NCI-H774 (cell line): ENCODE measurements at regions not wholly inside any gene's neighbourhood (a gene's known extent, or its start where the extent isn't known, plus 50 kb on each side); places are given as distances from the start of the nearest gene placed in this dataset.
A peak's percentile ranks its signal among the peaks of the same experiment; 100 is the strongest.
"Not testable (repeated sequence)": the region's sequence is repeated elsewhere in the genome, so short reads cannot be mapped to it uniquely, and the experiment has no call there.

Source experiments
- DNase-seq: peaks from one replicate; lab custom pipeline; 2025; lab: John Stamatoyannopoulos, UW

- DNase-seq, result no peak
Measured at GRCh38 chr6:85961746-85962145, 319.1 kb upstream of the SYNCRIP start.

- no peak for DNase-seq
Measured at GRCh38 chr6:85961125-85961524, 318.4 kb upstream of the SYNCRIP start.

GRCh38 chr6:85948481-85948880 lies 305.8 kb upstream of the SYNCRIP start:
- DNase-seq, result no peak

DNA sequence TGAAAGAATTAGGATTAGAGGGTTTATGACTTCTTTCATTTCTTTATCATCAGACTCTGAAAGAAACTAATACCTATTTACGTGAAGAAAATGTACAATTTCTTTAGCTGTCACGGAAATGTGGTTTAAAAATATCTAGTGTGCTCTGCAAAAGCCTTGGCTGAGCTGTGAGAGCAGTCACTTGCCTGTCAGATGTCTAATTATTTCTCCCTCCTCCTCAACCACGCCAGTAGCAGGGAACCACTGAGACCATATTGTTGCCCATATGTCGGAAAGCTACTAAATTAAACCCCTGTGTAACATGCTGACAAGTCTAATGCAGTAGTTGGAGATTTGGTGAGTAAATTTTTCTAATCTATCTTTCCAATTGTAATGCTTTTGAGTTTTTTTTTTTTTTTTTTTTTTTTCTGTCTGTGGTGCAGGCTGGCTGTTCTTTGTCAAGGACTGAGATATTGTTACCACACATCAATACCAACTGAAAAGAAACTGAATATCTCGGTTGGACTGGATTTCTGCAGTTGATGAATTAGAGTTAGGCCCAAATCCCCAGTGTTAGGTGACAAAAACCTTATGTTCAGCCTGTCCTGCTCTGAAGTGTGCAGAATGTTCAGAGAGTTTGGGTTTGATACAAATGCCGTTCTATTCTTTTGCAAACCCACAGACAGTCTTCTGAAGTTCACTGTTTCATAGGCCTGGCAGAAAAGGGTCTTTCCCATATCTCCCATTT lies 302.9 kb upstream of the SYNCRIP start:
- DNase-seq, result no peak

- no peak for DNase-seq
Measured at GRCh38 chr6:85944776-85945175, 302.1 kb upstream of the SYNCRIP start.

DNA sequence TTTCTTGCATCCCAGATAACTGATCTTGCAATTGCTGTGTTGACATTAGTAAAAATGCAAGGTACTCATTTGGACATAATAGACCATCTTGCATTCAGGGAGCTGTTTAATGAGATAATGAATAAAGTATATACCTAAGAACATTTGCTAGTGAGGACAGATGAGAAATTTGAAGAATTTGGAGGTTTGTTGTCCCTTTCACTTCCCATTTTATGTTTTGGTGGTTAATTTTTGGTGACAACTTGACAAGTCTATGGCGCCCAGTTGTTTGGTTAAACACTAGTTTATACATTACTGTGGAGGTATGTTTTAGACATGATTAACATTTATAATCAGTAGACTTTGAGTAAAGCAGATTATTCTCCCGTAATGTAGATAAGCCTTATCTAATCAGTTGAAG lies 300.2 kb upstream of the SYNCRIP start:
- DNase-seq, result no peak

- no peak for DNase-seq
Measured at GRCh38 chr6:85936916-85937315, 294.2 kb upstream of the SYNCRIP start.

DNA sequence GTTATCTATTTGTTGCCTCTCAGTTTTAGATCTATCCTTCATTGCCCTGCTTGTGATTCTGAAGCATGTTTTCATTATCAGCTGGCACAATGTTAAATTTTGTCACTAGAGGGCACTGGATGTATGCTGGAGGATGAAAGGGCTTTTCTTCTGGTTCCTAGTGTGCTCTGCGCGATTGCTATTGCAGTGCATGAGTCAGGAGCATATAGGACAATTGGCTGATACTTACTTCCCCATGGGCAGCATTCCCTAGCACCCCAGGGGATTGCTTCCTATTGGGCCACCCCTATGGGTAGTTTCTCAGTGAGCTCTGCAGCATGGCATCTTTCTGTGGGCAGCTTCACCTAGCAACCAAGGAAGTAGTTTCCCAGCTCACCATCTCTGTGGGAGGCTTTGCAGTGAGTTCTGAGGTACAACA lies 280.3 kb upstream of the SYNCRIP start:
- DNase-seq, result peak; percentile 62

DNA sequence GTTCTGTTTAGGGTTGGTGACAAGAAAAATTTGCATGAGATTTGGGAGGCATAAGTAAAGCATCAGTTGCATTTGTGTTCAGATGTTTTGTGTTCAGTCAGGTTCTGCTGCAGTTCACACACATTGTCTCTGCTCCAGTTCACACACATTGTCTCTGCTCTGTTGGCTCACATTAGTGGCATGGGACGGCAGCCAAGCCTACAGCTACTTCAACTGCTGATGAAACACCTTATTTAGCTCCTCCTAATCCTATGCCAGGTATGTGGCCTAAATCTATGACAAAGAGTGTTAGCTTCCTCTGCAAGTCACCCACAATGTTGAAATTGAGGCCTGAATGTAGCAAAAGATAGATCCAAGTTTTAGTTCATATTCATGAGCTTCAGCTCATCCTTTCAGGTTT lies 278.1 kb upstream of the SYNCRIP start:
- peak; percentile 54 for DNase-seq

GRCh38 chr6:85917522-85917921 lies 274.8 kb upstream of the SYNCRIP start:
- DNase-seq, result no peak

DNA sequence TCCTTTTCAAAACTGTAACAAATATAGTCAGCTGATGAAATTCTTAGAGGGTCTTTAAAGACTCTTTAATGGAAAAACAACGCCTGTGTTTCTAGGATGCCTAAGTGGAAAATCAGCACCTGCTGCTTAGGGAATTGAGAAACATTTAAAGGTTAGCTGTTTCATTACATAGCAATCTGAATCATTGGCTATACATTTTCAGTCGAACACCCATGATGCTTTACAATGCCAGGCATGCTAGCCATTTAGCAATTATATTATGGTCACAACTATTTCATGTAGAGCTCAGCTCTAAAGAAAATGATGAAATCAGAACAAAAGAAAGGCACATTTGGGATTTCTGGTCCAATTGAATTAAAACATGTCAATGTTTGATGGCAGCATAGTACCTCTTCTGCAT lies 270.3 kb upstream of the SYNCRIP start:
- DNase-seq, result no peak

GRCh38 chr6:85912582-85912981 lies 269.9 kb upstream of the SYNCRIP start:
- no peak for DNase-seq

DNA sequence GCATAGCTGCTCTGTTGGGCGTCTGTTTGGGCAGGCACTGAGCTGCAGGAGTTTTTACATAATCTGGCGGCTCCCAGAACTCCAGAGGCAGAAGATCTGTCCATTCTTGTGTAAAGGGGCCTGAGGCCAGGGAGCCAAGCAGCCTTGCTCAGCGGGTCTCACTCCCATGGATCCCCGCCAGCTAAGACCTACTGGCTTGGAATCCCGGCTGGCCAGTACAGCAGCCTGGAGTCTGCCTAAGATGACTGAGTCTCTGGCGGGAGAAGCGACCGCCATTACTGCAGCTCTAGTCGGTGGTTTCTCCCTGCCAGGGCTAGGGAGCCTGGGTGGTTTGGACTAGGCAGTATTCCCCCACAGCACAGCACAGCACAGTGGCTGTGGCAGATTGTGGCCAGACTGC lies 268.4 kb upstream of the SYNCRIP start:
- no peak for DNase-seq

- not testable (repeated sequence) for DNase-seq
Measured at GRCh38 chr6:85908120-85908519, 265.4 kb upstream of the SYNCRIP start.

DNA sequence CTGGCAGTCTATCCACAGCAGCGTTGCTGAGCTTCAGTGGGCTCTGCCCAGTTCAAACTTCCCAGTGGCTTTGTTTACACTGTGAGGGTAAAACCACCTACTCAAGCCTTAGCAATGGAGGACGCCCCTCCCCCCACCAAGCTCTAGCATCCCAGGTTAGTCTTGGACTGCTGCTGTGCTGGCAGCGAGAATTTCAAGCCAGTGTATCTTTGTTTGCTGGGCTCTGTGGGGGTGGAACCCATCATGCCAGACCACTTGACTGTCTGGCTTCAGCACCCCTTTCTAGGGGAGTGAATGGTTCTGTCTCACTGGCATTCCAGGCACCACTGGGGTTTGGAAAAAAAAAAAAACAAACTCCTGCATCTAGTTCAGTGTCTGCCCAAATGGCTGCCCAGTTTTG lies 249.7 kb upstream of the SYNCRIP start:
- DNase-seq, result no peak

- DNase-seq, result no peak
Measured at GRCh38 chr6:85887461-85887860, 244.8 kb upstream of the SYNCRIP start.

DNA sequence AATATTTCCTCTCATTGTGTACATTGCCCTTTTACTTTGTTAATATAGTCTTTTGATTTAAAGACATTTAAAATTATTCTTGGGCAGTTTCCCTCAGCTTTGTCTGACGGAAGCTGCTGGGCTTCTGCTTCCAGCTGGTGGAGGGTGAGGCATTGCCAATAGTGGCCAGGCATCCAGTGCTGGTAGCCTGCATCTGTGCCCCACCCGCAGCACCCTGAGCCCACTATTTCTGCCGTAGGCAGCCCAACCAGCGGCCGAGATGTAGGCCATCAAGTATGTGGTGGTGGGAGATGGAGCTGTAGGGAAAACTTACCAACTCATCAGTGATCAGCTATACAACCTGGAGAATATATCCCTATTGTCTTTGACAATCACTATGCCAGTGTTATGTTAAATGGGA lies 226.0 kb upstream of the SYNCRIP start:
- no peak for DNase-seq

DNA sequence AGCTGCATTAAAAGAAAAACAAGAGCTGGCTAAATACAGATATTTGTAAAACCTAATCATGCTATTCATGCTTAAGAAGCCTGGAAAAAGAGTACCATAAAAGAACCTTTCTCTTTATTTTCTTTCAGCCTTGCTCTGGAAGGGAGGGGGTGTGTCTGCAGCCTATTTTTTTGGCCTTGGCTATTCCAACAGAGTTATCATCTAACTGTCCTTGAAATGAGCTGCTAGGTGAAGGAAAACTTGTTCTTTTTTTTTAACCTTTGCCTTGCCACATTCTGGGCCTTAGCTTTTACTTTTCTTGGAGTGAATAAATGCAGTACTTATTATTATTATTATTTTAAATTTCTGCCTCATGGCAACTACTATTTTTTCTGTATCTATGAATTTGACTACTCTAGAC lies 224.9 kb upstream of the SYNCRIP start:
- no peak for DNase-seq

GRCh38 chr6:85866758-85867401 lies 224.2 kb upstream of the SYNCRIP start:
- no peak for DNase-seq

DNA sequence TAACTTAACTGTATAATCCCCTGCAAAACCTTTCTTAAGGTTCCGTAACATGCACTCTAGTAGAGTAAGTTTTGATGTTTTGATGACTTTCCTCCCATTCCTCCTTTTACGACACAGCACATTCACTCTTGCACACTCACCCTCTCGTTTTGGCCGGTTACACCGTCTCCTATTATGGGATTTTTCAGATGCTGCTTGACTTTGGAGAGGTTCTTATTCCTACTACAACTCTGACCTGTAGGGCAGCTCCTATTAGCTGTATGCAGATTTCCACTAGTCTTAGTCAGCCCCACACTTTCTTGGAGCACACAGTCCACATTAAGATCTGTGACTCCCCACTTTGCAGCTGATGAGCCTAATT lies 223.7 kb upstream of the SYNCRIP start:
- DNase-seq, result no peak

- DNase-seq, result peak; percentile 14
Measured at GRCh38 chr6:85865420-85866369, 223.0 kb upstream of the SYNCRIP start.

DNA sequence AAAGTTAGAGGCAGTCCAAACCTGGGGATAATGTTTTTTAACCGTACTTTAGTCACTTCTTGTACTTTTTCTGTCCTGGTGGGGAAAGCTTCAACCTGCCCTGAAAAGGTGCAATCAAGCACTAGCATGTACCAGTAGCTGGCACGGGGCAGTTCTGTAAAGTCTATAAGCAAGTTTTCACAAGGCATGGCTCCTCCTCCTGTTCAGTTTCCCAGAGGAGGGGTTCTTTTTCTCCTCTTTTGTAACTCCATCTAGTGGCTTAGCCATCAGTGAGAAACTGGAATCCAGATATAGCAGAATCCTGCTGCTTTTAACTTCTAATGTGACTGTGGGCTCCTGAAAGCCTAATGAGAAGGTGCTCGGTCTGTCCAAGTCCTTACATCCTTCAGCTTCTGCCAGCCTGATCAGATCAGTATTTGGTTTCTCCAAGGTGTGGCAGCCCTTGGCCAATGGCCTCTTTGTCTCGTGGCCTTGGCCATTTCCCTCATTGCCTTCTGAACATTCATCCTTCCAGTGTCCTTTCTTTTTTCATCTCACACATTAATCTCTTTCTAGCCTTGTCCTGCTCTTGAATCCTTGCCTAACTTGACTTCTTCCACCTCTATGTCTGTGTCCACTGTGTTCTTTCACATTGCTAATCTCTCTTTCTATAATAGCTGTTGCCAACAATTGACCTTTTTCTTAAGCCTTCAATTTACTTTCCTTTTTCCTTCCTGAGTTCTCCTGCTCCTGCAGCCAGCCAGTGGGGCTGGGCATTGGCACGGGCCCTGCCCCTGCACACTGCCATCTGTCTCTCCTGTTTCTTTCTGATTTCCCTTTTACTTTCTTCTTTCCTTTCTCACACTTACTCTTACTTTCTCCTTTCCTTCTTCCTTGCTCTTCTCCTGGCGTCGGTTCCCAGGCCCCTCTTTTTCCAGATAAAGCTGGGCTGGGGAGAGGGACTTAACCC lies 222.0 kb upstream of the SYNCRIP start:
- no peak for DNase-seq
